HG03521 (cell line): ENCODE measurements at regions not wholly inside any gene's neighbourhood (a gene's known extent, or its start where the extent isn't known, plus 50 kb on each side); places are given as distances from the start of the nearest gene placed in this dataset.

Experiments used
- ATAC-seq: cut with Tn5 transposase; IDR thresholded peaks from one replicate; pipeline ENCODE4 v1.9.1; 2021; ENCODE audit warnings: mild to moderate bottlenecking, moderate library complexity; ENCODE audit not compliant: unreplicated experiment

- no peak for ATAC-seq
Measured at GRCh38 chr7:42858570-42858969, 53.3 kb downstream of the C7orf25 start.

GRCh38 chr7:42856605-42856987 is 55.3 kb downstream of the C7orf25 start:
- ATAC-seq = no peak

DNA sequence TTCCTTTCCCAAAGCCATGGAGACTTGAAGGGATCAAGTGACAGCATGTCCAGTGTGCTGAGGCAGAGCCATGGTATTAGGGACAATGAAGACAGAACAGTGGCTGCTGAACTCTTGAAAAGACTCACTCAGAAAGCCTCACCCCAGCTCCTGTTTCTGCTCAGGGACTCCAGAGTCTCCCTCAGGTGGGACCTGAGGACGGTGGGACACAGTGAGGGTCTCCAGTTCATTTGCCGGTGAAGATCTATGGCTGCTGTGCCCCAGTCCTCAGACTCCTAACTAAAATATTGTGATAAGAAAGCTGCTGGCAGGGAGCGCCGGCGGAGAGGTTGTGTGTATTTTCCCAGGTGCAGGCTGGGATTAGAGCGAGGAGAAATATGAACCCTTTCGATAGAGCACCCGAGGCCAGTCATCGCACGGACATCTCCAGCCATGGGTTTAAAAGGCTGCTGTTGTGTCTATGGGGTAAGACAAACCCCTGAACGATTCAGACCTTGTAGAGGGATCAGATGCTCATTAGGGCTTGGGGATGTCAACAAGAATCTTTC is 57.2 kb downstream of the C7orf25 start:
- no peak for ATAC-seq

GRCh38 chr7:42852531-42852930 is 59.3 kb downstream of the C7orf25 start:
- no peak for ATAC-seq

- ATAC-seq = peak; percentile 64
Measured at GRCh38 chr7:42843205-42843800, 68.6 kb downstream of the C7orf25 start.

GRCh38 chr7:42834676-42835075 is 77.2 kb downstream of the C7orf25 start:
- ATAC-seq = no peak

- no peak for ATAC-seq
Measured at GRCh38 chr7:42833411-42833810, 78.5 kb downstream of the C7orf25 start.

GRCh38 chr7:42832667-42833066 is 79.2 kb downstream of the C7orf25 start:
- ATAC-seq = no peak

DNA sequence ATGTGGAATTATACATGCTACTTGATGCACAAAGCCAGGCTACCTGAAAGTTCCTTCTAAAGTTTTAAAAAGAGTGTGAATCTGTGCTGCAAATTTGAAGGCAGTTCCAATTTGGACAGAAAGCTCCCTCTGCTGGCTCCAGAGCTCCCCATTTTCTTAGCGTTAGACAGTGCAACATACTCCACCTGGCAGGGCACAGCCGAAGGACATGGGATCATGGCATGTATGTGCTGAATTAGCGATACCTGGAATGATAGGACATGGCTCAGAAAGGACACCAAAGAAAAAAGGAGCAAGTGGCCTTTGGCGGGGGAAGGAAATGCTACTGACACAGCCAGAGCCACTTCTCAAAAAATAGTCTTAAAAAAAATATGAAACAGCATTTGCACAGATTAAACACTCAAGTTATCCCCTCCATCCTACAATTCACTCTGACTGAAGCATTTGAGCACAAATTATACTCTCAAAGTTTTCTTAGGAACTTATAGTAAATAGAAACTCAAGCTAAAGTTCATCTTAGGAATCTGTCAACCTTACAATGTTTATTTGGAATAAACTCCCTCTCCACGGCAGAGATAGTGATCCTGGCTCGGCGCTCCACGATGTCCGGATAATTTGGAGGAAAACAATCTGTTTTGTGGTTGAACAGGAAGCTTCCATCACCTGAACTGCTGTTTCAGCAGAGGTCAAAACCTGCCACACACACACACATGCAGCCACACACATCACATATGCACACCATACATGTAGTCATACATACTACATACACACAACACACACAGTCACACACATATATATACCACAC is 80.0 kb downstream of the C7orf25 start:
- no peak for ATAC-seq

GRCh38 chr7:42831006-42831717 is 80.7 kb downstream of the C7orf25 start:
- no peak for ATAC-seq

- ATAC-seq = no peak
Measured at GRCh38 chr7:42812779-42813178, 99.1 kb downstream of the C7orf25 start.

DNA sequence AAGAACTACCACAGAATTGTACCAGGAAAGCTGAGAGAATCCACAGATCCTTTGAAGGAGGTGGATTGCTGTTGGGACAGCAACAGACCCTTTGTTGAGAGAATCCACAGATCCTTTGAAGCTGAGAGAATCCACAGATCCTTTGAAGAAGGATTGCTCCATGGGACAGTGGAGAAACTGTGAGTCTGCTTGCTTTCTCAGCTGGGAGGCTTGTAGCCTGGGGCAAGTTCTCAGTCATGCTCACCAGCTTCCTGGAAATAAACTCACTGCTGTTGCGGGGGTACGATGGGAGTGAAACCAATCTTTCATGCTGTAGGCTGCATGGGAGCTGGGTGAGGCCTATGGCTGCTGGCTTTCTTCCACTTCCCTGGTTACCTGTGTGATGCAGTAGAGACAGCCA is 106.3 kb downstream of the C7orf25 start:
- no peak for ATAC-seq

DNA sequence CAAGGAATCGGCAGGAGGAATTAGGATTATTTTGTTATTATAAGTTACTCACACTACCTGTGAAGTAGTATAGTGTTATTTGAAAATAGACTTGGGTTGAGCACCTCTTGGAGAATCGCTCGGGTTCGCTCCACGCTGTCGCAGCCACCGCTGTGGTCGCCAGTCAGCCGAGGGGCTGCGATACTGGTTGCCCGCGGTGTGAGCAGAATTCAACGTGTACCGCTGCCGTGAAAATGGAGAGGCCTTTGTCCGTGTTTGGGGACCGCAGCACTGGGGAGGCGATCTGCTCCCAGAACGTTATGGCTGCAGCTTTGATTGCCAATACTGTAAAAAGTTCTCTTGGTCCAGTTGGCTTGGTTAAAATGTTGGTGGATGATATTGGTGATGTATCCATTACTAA is 117.2 kb downstream of the C7orf25 start:
- no peak for ATAC-seq

DNA sequence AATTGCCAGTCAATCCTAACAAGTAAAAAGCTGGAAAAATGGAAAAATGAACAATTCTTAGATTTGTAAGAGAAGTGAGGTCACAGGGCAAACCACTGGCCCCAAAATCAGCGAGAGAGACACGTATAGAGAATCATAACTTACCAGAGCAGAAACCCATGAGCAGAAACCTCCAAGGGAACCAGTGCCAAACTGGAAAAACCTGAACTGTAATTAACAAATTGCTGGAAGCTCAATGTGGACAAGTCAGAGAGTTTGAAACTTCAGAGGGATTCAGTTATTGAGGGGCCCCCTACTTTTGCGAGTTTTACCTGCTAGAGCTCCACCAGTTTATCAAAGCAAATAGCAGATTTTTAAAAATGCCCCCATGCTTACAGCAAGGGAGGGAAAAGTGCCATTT is 119.0 kb downstream of the C7orf25 start:
- no peak for ATAC-seq

GRCh38 chr7:42790196-42790595 is 121.7 kb downstream of the C7orf25 start:
- no peak for ATAC-seq

GRCh38 chr7:42774436-42774835 is 137.4 kb downstream of the C7orf25 start:
- no peak for ATAC-seq

DNA sequence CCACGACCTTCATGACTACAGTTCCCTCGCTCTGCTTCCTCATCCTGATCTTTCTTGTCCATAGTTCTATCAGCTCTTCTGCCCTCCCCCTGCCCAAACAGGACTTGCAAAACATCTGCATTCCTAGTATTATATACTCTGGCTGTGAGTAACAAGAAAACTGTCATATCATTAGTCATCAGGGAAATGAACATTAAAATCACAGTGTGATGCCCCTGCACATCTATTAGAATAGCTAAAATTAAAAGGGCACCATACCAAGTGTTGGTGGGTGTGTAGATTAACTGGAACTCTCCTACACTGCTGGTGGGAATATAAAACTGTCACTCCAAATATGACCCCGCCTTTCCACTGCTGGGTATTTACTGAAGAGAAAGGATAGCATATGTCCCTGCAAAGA is 141.8 kb downstream of the C7orf25 start:
- no peak for ATAC-seq

GRCh38 chr7:42768045-42768444 is 143.8 kb downstream of the C7orf25 start:
- ATAC-seq = no peak

DNA sequence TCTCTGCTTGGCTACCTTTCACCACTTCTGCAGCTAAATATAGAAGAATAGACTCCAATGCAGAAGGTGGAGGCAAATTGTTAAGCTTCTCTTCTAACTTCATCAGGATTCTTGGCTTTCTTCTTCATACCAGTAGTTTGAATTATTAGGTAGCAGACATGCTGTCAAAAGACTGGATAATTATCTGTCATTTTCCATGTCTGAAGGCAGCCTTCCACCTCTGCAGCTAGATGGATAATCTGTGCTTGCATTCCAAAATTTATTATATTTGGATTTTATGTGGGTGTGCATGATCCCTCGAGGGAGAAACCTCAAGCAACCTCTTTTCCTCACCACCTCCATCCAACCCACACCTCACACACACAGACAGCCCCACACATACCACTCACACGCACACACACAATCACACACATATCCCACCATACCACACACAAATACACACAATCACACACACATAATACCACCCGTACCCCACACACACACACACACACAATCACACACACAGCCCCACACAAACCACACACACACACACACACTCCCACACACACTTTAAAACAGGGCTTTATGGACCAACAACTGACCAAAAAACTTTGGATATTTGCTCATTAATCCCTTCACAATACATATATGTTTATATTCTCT is 145.0 kb downstream of the C7orf25 start:
- ATAC-seq = no peak

DNA sequence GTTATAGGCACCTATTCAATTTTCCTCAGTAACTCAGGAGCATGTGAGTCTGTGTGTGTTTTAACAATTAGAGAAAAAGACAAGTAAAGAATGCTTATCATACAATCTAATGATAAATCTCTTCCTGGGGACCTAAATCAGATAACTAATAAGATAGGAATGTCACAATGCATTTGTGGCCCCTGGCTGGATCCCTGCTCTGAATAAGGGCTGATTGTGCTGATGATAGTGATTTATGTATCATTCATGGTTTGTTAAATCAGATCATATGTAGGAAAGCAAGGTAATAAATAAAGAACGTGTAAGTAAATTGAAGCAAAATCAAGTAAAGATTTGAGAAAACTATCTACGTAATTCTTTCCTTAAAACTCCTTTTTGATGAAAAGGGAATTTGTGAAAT is 145.9 kb downstream of the C7orf25 start:
- ATAC-seq = no peak

GRCh38 chr7:42763137-42763551 is 148.7 kb downstream of the C7orf25 start:
- no peak for ATAC-seq
